ENCODE measurements at regions not wholly inside any gene's neighbourhood (a gene's known extent, or its start where the extent isn't known, plus 50 kb on each side); places are given as distances from the start of the nearest gene placed in this dataset.

DNA sequence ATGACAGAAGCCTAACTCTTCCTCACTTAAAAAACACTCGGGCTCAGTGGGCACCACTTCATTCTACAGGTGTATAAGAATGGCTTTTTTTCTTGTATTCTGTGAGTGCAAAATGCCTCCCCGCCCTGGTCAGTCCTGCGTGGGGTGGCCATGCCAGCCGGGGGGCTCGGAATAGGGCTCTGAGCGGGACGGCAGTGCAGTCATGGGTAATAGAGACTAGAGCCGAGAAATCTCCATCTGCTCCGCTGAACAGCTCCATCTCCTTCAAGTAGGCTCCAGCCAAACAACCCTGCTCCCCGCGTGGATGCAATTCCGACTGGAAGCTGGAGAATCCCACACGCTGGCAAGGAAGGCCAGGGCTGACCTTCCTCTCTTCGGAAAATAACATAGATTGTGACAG, 317.0 kb upstream of the IRX4 start:
- CTCF ChIA-PET, result no interaction called here
- POLR2A ChIA-PET, result interaction anchor here (0.7 kb wide), 1 partner anchor 467 kb away, joined by 3 read pairs; no protein-coding TSS in a partner anchor
- TF ChIP-seq, protein P1, sequence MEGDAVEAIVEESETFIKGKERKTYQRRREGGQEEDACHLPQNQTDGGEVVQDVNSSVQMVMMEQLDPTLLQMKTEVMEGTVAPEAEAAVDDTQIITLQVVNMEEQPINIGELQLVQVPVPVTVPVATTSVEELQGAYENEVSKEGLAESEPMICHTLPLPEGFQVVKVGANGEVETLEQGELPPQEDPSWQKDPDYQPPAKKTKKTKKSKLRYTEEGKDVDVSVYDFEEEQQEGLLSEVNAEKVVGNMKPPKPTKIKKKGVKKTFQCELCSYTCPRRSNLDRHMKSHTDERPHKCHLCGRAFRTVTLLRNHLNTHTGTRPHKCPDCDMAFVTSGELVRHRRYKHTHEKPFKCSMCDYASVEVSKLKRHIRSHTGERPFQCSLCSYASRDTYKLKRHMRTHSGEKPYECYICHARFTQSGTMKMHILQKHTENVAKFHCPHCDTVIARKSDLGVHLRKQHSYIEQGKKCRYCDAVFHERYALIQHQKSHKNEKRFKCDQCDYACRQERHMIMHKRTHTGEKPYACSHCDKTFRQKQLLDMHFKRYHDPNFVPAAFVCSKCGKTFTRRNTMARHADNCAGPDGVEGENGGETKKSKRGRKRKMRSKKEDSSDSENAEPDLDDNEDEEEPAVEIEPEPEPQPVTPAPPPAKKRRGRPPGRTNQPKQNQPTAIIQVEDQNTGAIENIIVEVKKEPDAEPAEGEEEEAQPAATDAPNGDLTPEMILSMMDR (IDR thresholded peaks at IDR 0.05; ENCODE audit: insufficient read depth, low read length, missing control alignments), result no peak
- DNase-seq (ENCODE audit: low read depth, low spot score), result no peak
- no peak overlapping the region for H3K4me3 ChIP-seq (ENCODE audit: low read depth, low read length)

DNA sequence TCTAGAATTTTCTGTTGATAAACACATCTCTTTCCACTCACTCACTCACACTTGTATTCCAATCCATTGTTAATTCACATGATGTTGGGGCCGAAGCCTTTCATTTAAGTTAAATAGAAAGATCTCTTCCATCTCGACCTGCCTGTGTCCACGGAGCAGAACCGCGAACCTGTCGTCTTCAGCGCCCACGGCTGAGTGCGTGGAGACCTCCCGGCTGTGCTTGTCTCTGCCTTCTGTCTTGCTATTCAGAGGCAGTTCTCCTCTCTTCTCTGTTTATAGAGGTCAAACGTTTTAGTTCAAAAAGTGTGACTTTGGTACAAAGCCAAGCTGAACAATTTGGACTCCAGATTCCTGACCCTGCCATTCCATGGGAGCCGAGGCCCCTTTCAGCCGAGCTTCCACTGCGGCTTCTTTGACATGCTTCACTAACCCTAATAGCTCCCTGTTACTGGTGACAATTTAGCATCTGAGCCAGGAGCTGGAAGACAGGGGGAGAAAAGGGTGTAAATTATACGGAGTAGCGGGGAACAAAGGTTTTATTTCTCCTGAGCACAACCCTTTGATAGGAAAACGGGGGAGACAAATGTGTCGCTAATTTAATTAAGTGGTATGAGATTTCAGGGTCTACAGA, 314.4 kb upstream of the IRX4 start:
- TF ChIP-seq, protein P1 (IDR thresholded peaks at IDR 0.05; ENCODE audit: insufficient read depth, low read length, missing control alignments), result no peak
- ChIA-PET POLR2A (no interaction called here), CTCF (no interaction called here)
- no peak overlapping the region for H3K4me3 ChIP-seq (ENCODE audit: low read depth, low read length)
- DNase-seq (ENCODE audit: low read depth, low spot score), result no peak

DNA sequence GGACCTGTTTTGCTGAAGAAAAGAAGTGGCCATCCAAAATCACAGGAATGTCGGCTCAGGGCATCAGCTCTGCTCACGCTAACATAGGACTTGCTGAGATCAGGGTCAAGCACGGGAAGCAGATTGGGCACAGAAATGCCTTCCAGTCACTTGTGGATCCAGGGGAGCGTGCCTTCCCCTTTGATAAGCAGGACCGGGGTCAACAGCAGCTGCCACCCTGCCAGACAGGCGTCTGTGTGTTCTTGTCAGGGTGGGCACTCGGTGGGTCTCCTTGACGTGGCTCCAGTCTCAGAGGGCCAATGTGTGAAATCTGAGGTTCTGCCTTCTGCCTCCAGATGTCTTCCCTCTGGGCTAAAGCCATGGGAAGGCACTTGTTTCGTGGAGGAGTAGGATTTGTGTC, 313.7 kb upstream of the IRX4 start:
- no peak overlapping the region for H3K4me3 ChIP-seq (ENCODE audit: low read depth, low read length)
- CTCF ChIA-PET, result no interaction called here
- no peak for DNase-seq (ENCODE audit: low read depth, low spot score)
- TF ChIP-seq, protein P1 (IDR thresholded peaks at IDR 0.05; ENCODE audit: insufficient read depth, low read length, missing control alignments), result no peak
- POLR2A ChIA-PET, result no interaction called here

DNA sequence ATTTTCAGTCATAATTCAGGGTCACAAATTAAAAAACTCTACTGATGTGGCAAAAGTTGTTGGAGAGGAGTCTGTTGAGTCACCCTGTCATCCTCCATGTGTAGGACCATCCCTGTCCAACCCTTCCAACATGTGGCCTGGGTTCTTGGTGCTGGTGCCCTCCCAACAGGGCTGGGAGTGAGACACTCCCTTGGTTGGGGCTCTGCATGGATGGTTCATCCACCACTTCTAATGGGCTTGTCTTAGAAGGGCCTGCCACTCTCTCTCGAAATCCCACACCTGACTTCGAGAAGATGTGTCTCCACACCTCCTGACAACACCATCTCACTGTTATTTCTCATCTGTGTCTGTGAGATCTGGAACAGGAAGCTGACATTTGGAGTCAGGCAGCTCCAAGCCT, 312.2 kb upstream of the IRX4 start:
- H3K4me3 ChIP-seq (ENCODE audit: low read depth, low read length), result no peak overlapping the region
- no peak for DNase-seq (ENCODE audit: low read depth, low spot score)
- ChIA-PET POLR2A (no interaction called here), CTCF (no interaction called here)
- TF ChIP-seq, protein P1 (IDR thresholded peaks at IDR 0.05; ENCODE audit: insufficient read depth, low read length, missing control alignments), result no peak

DNA sequence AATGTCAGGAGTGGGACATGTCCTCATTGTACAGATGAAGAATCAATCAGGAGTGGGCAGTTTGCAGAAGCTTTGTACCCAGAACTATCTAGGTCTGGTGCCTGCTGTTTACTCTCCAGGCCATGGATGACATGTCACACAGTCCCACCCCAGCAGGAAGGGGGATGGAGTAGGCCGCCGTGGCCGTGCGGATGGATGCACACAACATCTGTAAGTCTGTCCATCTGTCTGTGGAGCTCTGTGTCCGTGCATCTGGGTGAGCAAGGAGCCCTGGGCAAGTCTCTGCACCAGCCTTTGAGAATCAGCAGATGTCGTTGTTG, 311.5 kb upstream of the IRX4 start:
- no peak overlapping the region for H3K4me3 ChIP-seq (ENCODE audit: low read depth, low read length)
- TF ChIP-seq, protein P1 (IDR thresholded peaks at IDR 0.05; ENCODE audit: insufficient read depth, low read length, missing control alignments), result no peak
- ChIA-PET POLR2A (no interaction called here), CTCF (no interaction called here)
- DNase-seq (ENCODE audit: low read depth, low spot score), result no peak

DNA sequence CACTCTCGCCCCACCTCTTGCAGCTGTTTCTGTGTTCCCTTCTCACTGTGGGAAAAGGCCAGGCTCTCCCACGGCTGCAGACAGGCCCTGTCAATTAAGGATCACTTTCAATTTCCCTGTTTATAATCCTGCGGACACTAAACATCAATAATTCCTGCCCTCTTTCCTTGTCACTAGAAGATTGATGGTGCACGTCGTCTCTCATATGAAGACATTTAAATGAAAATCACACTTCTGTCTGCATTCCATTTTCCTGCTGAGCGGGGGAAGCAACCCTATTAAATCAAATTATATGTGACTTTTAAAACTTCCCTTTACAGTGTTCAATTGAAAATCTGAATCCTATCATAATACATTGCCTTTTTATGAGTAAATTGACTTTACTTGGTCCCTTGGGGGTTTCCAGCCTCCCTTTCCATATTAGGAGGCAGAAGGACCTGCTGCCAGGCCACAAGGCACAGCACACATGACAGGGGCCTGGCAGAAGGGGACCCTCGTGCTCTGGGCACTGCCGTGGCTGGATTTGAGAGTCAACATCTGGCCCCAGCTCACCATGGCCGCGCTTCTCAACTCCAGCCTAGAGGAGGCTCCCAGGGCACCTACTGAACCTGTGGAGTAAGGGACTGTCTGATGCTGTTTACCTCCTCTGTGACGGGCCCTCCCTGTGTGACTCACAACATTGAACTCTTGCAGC, 311.0 kb upstream of the IRX4 start:
- no peak for DNase-seq (ENCODE audit: low read depth, low spot score)
- no peak overlapping the region for H3K4me3 ChIP-seq (ENCODE audit: low read depth, low read length)
- CTCF ChIA-PET, result no interaction called here
- TF ChIP-seq, protein P1 (IDR thresholded peaks at IDR 0.05; ENCODE audit: insufficient read depth, low read length, missing control alignments), result no peak
- POLR2A ChIA-PET, result no interaction called here
